Hematopoietic multipotent progenitor cell treated with erythropoietin and hydrocortisone succinate and interleukin-3 and kit ligand, for 6 days (in vitro differentiated cells): ENCODE measurements at regions not wholly inside any gene's neighbourhood (a gene's known extent, or its start where the extent isn't known, plus 50 kb on each side); places are given as distances from the start of the nearest gene placed in this dataset.

Experiments
- DNase-seq: peaks from one replicate; pipeline ENCODE4 v3.0.0-alpha.2; 2015

GRCh38 chr18:54772056-54772455, 56.2 kb upstream of the RAB27B start:
- DNase-seq: no peak

- DNase-seq: no peak
Observed at GRCh38 chr18:54774423-54774822, 53.9 kb upstream of the RAB27B start.

GRCh38 chr18:54774981-54775665, 53.2 kb upstream of the RAB27B start:
- no peak for DNase-seq

- no peak for DNase-seq
Observed at GRCh38 chr18:54775686-54776085, 52.6 kb upstream of the RAB27B start.

GRCh38 chr18:54776282-54776977, 51.8 kb upstream of the RAB27B start:
- DNase-seq: peak; percentile 28

GRCh38 chr18:54777118-54777791, 51.0 kb upstream of the RAB27B start:
- no peak for DNase-seq

- no peak for DNase-seq
Observed at GRCh38 chr18:54777989-54778388, 50.3 kb upstream of the RAB27B start.
